H1 (cell line): ENCODE measurements at regions not wholly inside any gene's neighbourhood (a gene's known extent, or its start where the extent isn't known, plus 50 kb on each side); places are given as distances from the start of the nearest gene placed in this dataset.

ENCODE experiments used
- CEBPB ChIP-seq: IDR thresholded peaks from 2 replicates; pipeline ENCODE4 v1.6.1; 2012; ENCODE audit warnings: low read depth, low read length
- YY1 ChIP-seq: IDR thresholded peaks from 2 replicates; pipeline ENCODE4 v1.6.1; 2011; ENCODE audit warnings: low read depth, mild to moderate bottlenecking, low read length
- TF ChIP-seq, protein P1 (sequence below), 3 experiments: IDR thresholded peaks; 1 replicate in 2 of 3; 2 replicates in 1 of 3; pipeline versions ENCODE4 v1.5.1 to v1.6.1; 2011; ENCODE audit warnings: low read length in 3 of 3, mild to moderate bottlenecking in 3 of 3, inconsistent platforms in 2 of 3, low read depth in 1 of 3, moderate library complexity in 1 of 3; ENCODE audit not compliant: insufficient read depth in 1 of 3; ENCODE audit errors: control extremely low read depth in 1 of 3

GRCh38 chr10:117425974-117426566, 50.8 kb upstream of the PDZD8 start:
- TF ChIP-seq YY1 (no peak), CEBPB (no peak)
- TF ChIP-seq, protein P1, sequence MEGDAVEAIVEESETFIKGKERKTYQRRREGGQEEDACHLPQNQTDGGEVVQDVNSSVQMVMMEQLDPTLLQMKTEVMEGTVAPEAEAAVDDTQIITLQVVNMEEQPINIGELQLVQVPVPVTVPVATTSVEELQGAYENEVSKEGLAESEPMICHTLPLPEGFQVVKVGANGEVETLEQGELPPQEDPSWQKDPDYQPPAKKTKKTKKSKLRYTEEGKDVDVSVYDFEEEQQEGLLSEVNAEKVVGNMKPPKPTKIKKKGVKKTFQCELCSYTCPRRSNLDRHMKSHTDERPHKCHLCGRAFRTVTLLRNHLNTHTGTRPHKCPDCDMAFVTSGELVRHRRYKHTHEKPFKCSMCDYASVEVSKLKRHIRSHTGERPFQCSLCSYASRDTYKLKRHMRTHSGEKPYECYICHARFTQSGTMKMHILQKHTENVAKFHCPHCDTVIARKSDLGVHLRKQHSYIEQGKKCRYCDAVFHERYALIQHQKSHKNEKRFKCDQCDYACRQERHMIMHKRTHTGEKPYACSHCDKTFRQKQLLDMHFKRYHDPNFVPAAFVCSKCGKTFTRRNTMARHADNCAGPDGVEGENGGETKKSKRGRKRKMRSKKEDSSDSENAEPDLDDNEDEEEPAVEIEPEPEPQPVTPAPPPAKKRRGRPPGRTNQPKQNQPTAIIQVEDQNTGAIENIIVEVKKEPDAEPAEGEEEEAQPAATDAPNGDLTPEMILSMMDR (IDR thresholded peaks at IDR 0.05; ENCODE audit: control extremely low read depth in 1 of 3, insufficient read depth in 1 of 3, low read depth in 1 of 3, low read length in 3 of 3): no peak
